NCI-H1436 (cell line): ENCODE measurements at regions not wholly inside any gene's neighbourhood (a gene's known extent, or its start where the extent isn't known, plus 50 kb on each side); places are given as distances from the start of the nearest gene placed in this dataset.

ENCODE experiments used
- DNase-seq: peaks from one replicate; lab custom pipeline; 2025; lab: John Stamatoyannopoulos, UW

DNA sequence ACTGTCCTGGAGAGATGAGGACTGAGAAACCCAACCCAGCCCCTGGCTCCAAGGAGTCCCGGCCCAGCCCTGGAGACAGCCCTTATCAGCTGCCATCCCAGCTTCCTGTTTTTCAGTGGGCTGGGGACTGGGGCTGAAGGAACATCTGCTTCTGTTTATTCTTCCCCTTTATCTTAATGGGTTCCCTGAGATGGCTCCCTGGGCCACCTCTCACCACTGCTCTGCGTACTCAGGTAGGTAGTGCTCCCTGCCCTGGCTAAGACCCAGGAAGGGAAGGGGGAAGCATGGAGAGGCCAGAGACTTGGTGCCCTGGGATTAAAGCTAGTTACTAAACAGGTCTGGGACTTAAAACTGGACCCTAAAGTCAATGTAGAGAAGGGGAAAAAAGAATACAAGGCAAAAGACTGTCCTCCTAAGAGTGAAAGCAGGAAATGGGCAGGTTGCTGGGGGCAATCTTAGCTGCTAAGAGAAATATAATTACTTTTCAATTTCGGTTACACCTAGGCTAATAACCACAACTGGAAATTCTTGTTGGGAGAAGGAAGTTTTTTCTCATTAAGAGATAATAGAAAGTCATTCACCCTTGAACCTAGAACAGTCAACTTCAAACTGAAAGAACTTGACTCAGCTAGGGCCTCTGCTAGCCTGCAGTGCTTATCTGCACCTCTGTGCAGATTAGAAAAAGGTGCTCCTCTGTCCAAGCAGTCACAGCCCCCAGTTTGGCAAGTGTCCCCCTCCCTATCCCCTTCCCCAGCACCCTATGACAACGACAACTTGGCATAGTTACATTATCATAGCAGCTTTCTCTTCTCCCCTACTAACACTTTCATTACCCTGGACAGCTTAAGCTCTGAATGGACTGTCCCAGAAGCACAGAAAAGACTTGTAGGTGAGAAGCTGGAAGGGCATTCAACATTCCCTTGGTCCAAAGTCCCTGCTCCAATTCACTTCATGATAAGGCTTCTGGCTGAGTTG, 65.6 kb upstream of the KDM7A start:
- no peak for DNase-seq

DNA sequence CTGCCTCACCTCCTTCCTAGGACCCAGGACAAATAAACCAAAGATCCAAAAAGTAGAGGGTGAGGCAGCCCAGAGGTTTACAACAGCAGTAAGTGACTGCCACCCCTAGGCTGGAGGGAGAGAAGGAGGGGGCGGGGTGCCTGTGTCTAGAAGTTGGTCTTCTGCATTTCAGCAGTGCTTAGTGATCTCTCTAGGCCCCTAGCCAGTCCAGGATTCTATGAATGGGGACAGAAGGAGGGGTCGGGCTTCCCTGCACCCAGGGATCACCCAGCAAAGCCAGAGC, 62.8 kb upstream of the KDM7A start:
- DNase-seq: no peak

GRCh38 chr7:140238778-140239652, 62.2 kb upstream of the KDM7A start:
- peak; percentile 74 for DNase-seq

GRCh38 chr7:140237390-140237789, 60.6 kb upstream of the KDM7A start:
- no peak for DNase-seq

DNA sequence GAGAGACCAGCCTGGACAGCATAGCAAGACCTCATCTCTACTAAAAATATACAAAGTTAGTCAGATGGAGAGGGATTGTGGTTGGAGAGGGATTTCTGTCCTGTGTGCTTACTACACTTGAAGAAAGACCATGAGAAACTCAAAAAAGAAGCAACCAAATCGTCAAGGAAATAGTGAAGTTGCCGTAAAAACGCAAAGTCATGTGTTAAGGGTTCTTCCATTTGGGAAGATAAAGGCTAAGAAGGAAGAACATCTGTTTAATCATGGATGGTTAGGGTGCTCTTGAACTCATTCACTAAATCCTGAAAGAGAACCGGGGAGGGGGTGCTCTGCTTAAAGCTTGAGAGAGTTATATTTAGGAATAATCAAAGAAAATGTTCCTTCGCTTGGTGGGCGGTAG, 59.8 kb upstream of the KDM7A start:
- no peak for DNase-seq

- no peak for DNase-seq
Measured at GRCh38 chr7:140235114-140235513, 58.3 kb upstream of the KDM7A start.

- DNase-seq: no peak
Measured at GRCh38 chr7:140232957-140233917, 56.5 kb upstream of the KDM7A start.

DNA sequence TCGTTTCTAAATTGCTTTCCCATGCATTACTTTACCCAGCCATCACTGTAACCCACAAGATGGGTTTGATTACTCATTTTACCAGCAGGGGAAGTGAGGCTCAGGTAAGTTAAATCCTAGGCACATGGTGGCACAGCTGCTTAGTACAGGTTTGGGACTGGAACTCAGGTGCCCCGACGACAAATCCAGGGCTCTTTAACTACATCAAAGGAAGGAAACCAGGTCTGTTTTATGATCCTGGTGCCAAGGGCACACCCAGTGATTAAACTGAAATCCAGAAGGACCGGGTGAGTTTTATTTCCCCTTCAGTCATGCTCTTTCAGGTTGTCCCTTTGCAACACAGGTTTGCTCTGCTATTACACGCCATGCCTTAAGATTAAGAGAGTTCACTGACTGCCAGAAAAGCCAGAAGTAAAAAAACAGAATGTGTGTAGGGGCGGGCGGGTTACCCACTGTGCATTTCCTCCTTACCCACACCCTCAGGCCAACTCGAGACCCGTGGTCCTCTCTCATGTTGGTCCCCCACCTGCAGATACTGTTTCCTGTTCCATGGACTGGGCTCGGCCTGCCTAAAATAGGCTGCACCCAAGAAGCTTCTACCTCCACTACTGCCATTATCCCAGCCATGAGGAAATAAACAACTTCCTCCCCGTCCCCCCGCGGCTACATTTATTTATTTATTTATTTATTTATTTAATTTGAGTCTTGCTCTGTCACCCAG, 55.1 kb upstream of the KDM7A start:
- no peak for DNase-seq

GRCh38 chr7:140230861-140231770, 54.3 kb upstream of the KDM7A start:
- peak; percentile 82 for DNase-seq

GRCh38 chr7:140230516-140230860, 53.7 kb upstream of the KDM7A start:
- DNase-seq: peak; percentile 12

GRCh38 chr7:140229591-140230515, 53.1 kb upstream of the KDM7A start:
- peak; percentile 5 for DNase-seq

DNA sequence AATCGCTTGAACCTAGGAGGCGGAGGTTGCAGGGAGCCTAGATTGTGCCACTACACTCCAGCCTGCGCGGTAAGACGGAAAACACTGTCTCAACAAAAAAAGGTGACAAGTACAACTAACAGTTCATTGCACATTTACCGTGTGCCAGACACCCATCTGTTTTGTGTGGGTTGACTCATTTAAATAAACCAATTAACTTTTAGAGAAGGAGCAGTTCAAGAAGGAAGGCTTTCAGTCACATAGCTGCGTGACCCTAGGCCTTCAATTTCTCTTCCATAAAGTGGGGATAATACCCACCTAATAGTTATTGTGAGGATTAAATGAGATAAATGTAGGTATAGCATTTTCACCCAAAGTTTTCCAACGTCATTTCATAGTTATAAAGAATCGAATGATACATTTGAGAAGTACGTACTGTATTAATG, 52.3 kb upstream of the KDM7A start:
- no peak for DNase-seq
